Upper lobe of left lung (tissue), 4 donors: ENCODE measurements at regions not wholly inside any gene's neighbourhood (a gene's known extent, or its start where the extent isn't known, plus 50 kb on each side); places are given as distances from the start of the nearest gene placed in this dataset.

Source experiments
- POLR2A ChIP-seq, 4 donors: fragments of 450-650 bp; IDR thresholded peaks; one replicate each; pipeline ENCODE4 v1.5.1; 2016 to 2017; ENCODE audit warnings: antibody characterized with exemption in 4 of 4, mild to moderate bottlenecking in 2 of 4
- POLR2AphosphoS5 ChIP-seq, 2 donors: sonication (generic); formaldehyde crosslinking; IDR thresholded peaks; one replicate each; pipeline ENCODE4 v1.5.1; 2017; ENCODE audit warnings: antibody characterized with exemption in 2 of 2
- TF ChIP-seq, protein P1 (sequence below), 6 experiments: fragments of 450-650 bp in 4 of 6; fragments of 200-600 bp in 2 of 6; sonication (generic) in 2 of 6; IDR thresholded peaks; one replicate each; pipeline ENCODE4 v1.5.1; 2016 to 2019; ENCODE audit warnings: antibody characterized with exemption in 6 of 6

GRCh38 chrX:69018416-69019072, 146.7 kb downstream of the PJA1 start:
- TF ChIP-seq POLR2AphosphoS5 (IDR thresholded peaks at IDR 0.05) = no peak
- TF ChIP-seq, protein P1, sequence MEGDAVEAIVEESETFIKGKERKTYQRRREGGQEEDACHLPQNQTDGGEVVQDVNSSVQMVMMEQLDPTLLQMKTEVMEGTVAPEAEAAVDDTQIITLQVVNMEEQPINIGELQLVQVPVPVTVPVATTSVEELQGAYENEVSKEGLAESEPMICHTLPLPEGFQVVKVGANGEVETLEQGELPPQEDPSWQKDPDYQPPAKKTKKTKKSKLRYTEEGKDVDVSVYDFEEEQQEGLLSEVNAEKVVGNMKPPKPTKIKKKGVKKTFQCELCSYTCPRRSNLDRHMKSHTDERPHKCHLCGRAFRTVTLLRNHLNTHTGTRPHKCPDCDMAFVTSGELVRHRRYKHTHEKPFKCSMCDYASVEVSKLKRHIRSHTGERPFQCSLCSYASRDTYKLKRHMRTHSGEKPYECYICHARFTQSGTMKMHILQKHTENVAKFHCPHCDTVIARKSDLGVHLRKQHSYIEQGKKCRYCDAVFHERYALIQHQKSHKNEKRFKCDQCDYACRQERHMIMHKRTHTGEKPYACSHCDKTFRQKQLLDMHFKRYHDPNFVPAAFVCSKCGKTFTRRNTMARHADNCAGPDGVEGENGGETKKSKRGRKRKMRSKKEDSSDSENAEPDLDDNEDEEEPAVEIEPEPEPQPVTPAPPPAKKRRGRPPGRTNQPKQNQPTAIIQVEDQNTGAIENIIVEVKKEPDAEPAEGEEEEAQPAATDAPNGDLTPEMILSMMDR (IDR thresholded peaks at IDR 0.05) = no peak
- no peak for TF ChIP-seq POLR2A (IDR thresholded peaks at IDR 0.05)
